ENCODE measurements at regions not wholly inside any gene's neighbourhood (a gene's known extent, or its start where the extent isn't known, plus 50 kb on each side); places are given as distances from the start of the nearest gene placed in this dataset.

DNA sequence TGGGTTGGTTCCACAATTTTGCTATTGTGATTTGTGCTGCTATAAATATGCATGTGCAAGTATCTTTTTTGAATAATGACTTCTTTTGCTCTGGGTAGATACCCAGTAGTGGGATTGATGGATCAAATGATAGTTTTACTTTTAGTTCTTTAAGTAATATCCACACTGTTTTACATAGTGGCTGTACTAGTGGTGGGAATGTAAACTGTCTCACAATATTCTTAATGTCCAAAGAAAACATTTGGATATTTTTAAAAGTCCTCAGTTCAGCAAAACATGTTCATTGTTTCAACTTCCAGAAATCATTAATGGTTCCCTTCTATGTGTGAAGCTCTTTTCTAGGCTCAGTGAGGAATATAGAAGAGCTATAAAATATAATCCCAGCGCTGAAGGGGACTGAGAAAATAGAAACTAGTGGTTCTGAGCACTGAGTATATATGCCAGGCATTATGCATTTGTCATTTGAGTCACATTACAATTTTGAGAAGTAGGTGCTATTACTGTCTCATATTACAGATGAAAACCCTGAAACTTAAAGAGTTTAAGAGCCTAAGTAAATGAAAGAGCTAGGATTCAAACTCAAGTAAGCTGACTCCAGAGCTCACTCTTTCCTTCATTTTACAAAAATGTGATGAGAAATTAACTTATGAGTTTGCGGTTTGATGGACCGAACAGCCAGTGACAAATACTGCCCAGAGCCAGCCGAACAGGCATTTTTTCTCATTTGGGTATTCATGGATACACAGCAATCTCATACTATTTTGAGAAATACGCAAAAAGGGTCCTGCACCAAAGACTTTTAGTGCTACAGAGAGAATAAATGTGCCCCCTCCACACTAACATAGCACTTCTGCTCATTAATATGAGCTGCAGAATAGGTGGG lies 250.1 kb downstream of the TBX18 start:
- no peak for TF ChIP-seq CTCF (conservative IDR thresholded peaks at IDR 0.05; ENCODE audit: low read depth, low read length)
- H3K4me3 ChIP-seq (ENCODE audit: low read length): no peak overlapping the region
- no peak for DNase-seq (ENCODE audit: low read depth)

- DNase-seq (ENCODE audit: low read depth): no peak
- H3K4me3 ChIP-seq (ENCODE audit: low read length): no peak overlapping the region
- no peak for TF ChIP-seq CTCF (conservative IDR thresholded peaks at IDR 0.05; ENCODE audit: low read depth, low read length)
These were observed 252.0 kb downstream of the TBX18 start for GRCh38 chr6:84512391-84512790.

DNA sequence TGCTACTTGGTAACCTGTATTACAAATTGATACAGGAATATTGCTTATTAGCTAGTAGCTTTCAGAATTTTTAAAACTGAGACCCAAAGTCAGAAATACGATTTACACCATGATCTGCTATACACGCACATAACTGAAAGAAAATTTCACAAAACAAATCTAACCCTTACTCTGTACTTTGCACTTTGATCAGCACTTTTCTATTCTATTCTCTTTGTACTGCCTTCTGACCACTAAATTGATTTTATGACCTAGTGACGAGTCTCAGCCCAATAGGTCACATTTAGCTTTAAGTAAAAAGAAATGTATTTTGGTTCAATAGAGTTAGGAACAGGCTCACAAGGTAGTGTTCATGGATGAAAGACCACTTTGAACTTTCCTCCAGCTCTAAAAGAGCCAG lies 252.5 kb downstream of the TBX18 start:
- TF ChIP-seq CTCF (conservative IDR thresholded peaks at IDR 0.05; ENCODE audit: low read depth, low read length): no peak
- H3K4me3 ChIP-seq (ENCODE audit: low read length): no peak overlapping the region
- DNase-seq (ENCODE audit: low read depth): no peak

DNA sequence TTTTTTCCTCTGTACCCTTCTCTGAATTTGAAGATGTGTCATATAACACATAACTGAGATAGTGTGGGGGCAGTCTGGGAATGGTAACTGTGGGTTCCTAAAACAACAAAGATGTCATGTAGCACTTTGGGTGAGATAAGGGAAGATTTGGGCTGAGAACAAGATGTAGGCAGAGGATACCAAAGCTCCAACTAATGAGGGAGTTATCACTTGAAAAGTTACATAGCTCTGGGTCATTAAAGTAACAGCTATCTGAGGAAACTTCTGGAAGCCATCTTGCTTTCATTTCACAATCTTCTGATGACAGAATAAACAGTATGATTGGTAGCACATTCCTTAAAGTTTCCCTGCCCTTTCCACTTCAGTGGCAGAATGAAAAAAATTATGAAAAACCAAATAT lies 255.4 kb downstream of the TBX18 start:
- no peak for DNase-seq (ENCODE audit: low read depth)
- no peak overlapping the region for H3K4me3 ChIP-seq (ENCODE audit: low read length)
- TF ChIP-seq CTCF (conservative IDR thresholded peaks at IDR 0.05; ENCODE audit: low read depth, low read length): no peak

- no peak for TF ChIP-seq CTCF (conservative IDR thresholded peaks at IDR 0.05; ENCODE audit: low read depth, low read length)
- H3K4me3 ChIP-seq (ENCODE audit: low read length): no peak overlapping the region
- DNase-seq (ENCODE audit: low read depth): no peak
These were observed 256.1 kb downstream of the TBX18 start for GRCh38 chr6:84508334-84508733.

GRCh38 chr6:84504025-84504424 lies 260.4 kb downstream of the TBX18 start:
- TF ChIP-seq CTCF (conservative IDR thresholded peaks at IDR 0.05; ENCODE audit: low read depth, low read length): no peak
- no peak for DNase-seq (ENCODE audit: low read depth)
- no peak overlapping the region for H3K4me3 ChIP-seq (ENCODE audit: low read length)

DNA sequence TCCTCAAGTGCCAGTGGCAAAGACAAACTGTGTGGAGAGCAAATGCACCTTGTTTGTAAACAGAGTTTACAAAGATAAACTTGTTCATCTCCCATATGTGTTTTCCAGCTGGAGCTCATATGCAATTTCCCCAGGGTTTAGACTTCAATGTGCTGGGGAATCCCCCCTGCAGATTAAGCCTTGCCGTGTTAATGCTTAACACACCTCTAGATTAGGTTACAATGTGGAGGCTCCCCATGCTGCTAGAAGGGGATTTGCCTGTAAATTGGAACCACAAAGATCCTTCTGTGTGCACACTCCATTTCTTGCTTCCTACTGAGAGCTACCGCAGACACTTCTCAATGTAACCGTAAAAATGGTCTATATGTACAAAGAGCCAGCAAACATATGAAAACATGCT lies 263.1 kb downstream of the TBX18 start:
- no peak for TF ChIP-seq CTCF (conservative IDR thresholded peaks at IDR 0.05; ENCODE audit: low read depth, low read length)

More for the DNA sequence above, 263.1 kb downstream of the TBX18 start:
- no peak overlapping the region for H3K4me3 ChIP-seq (ENCODE audit: low read length)
- no peak for DNase-seq (ENCODE audit: low read depth)

All from retinal pigment epithelial cell (primary cell).